Activated CD8-positive, alpha-beta T cell treated with anti-CD3 and anti-CD28 coated beads for 36 hours (primary cell): ENCODE measurements at regions not wholly inside any gene's neighbourhood (a gene's known extent, or its start where the extent isn't known, plus 50 kb on each side); places are given as distances from the start of the nearest gene placed in this dataset.

ENCODE experiments used
- ATAC-seq: fragments of 200-7000 bp; cut with Tn5 transposase; one replicate; pipeline ENCODE4 v1.10.0; 2021; ENCODE audit warnings: mild to moderate bottlenecking, moderate library complexity
- CTCF ChIA-PET: fragments of 350-600 bp; sonication (Branson Sonifier 250); formaldehyde crosslinking; loops from one replicate; lab custom pipeline; 2021; ENCODE audit warnings: antibody characterized with exemption; lab: Charles Lee
- POLR2A ChIA-PET: fragments of 350-600 bp; sonication (Branson Sonifier 250); formaldehyde crosslinking; loops from one replicate; lab custom pipeline; 2021; ENCODE audit warnings: antibody characterized with exemption; lab: Charles Lee
- DNase-seq: peaks from one replicate; pipeline ENCODE4 v3.0.0-alpha.2; 2020
- H3K27ac Mint-ChIP-seq: one replicate; pipeline ENCODE4 v1.8.0; 2021; ENCODE audit warnings: mild to moderate bottlenecking, mixed read lengths
- H3K27me3 Mint-ChIP-seq: one replicate; pipeline ENCODE4 v1.8.0; 2021; ENCODE audit warnings: mixed read lengths
- H3K36me3 Mint-ChIP-seq: one replicate; pipeline ENCODE4 v1.8.0; 2021; ENCODE audit warnings: low read depth, mixed read lengths
- H3K4me1 Mint-ChIP-seq: one replicate; pipeline ENCODE4 v1.8.0; 2021; ENCODE audit warnings: low read depth, mixed read lengths
- H3K4me3 Mint-ChIP-seq: one replicate; pipeline ENCODE4 v1.8.0; 2021; ENCODE audit warnings: mild to moderate bottlenecking, moderate library complexity, mixed read lengths
- H3K9me3 Mint-ChIP-seq: one replicate; pipeline ENCODE4 v1.8.0; 2021; ENCODE audit warnings: mixed read lengths
- intact Hi-C: fragments of 100-400 bp; cut with micrococcal nuclease; formaldehyde crosslinking; loops from one replicate; pipeline ENCODE4 v1.10.0; 2022
- TF ChIP-seq, protein P1 (sequence below): fragments of 200-600 bp; IDR thresholded peaks from one replicate; pipeline ENCODE4 v1.8.0; 2022; ENCODE audit warnings: antibody characterized with exemption, mild to moderate bottlenecking

DNA sequence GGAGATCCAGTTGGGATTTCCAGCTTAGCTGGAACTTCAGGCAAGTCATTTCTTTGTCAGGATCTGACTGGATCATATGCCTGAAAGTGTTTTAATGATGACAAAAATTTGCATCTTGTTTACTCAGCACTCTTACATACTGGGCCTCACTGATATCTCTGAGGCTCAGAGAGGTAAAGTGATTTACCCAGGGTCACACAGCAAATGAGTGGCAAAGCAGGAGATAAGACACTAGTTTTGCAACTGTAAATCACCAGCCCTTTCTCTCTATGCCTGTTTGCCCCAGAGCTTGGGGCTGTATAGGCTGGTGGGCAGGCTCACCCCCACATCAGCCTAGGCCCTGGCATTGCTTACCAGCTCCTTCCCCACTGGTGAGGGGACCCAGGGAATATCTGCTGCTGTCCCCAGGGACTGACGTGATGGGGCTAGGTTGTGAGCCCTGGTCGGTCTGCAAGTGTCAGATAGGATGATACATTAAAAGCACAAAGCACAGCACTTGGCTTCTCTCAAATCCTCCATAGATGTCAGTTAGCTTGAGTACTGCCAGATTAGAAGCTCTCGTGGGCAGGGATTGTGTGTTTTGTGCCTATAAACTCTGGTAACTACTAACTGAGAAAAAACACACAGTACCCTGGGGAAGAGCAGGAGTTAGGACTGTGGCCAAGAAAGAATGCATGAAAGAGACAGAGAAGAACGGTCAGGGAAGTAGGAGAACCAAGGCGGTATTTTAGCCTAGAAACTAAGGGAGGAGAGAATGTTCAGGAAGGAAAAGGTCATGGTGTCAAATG lies 165.4 kb downstream of the COPRS start:
- H3K4me3 Mint-ChIP-seq, result no peak overlapping the region
- H3K9me3 Mint-ChIP-seq, result no peaks in the 10 kb centered on the region
- peaks cover 2% of the 10 kb centered on the region for H3K27me3 Mint-ChIP-seq
- CTCF ChIA-PET, result no interaction called here
- DNase-seq, result no peak
- intact Hi-C loops, result loop anchor here (10.0 kb wide), 2 partner anchors 59 to 81 kb away; no protein-coding TSS in a partner anchor
- no peaks in the 10 kb centered on the region for H3K4me1 Mint-ChIP-seq
- POLR2A ChIA-PET, result no interaction called here
- TF ChIP-seq, protein P1, sequence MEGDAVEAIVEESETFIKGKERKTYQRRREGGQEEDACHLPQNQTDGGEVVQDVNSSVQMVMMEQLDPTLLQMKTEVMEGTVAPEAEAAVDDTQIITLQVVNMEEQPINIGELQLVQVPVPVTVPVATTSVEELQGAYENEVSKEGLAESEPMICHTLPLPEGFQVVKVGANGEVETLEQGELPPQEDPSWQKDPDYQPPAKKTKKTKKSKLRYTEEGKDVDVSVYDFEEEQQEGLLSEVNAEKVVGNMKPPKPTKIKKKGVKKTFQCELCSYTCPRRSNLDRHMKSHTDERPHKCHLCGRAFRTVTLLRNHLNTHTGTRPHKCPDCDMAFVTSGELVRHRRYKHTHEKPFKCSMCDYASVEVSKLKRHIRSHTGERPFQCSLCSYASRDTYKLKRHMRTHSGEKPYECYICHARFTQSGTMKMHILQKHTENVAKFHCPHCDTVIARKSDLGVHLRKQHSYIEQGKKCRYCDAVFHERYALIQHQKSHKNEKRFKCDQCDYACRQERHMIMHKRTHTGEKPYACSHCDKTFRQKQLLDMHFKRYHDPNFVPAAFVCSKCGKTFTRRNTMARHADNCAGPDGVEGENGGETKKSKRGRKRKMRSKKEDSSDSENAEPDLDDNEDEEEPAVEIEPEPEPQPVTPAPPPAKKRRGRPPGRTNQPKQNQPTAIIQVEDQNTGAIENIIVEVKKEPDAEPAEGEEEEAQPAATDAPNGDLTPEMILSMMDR, result no peak
- no peaks in the 10 kb centered on the region for H3K36me3 Mint-ChIP-seq
- ATAC-seq, result no peak
- H3K27ac Mint-ChIP-seq, result no peak overlapping the region

DNA sequence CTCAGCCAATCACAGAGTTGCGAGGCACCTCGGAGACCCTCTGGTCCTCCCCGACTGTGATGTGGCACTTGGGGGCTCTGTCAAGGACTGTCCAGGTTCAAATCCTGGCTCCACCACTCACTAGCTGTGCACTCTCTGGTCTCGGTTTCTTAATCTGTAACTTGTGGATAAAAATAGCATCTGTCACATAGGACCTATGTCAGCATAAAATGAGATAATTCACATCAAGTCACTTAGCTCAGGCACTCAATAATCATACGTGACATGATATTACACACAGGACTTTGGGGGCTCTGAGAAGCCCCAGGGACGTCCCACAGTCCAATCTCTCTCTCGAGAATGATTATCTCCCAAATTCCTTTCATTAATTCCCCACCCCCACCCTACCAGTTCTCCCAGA lies 166.4 kb downstream of the COPRS start:
- TF ChIP-seq, protein P1, result no peak
- Mint-ChIP-seq H3K27ac (no peak overlapping the region), H3K4me1 (no peaks in the 10 kb centered on the region), H3K27me3 (no peaks in the 10 kb centered on the region), H3K36me3 (no peaks in the 10 kb centered on the region), H3K9me3 (no peaks in the 10 kb centered on the region), H3K4me3 (no peak overlapping the region)
- ChIA-PET CTCF (interaction anchor here (1.3 kb wide), 1 partner anchor 256 kb away, joined by 4 read pairs; no protein-coding TSS in a partner anchor), POLR2A (no interaction called here)
- intact Hi-C loops, result loop anchor here (10.0 kb wide), 2 partner anchors 58 to 82 kb away; no protein-coding TSS in a partner anchor
- no peak for DNase-seq
- no peak for ATAC-seq

DNA sequence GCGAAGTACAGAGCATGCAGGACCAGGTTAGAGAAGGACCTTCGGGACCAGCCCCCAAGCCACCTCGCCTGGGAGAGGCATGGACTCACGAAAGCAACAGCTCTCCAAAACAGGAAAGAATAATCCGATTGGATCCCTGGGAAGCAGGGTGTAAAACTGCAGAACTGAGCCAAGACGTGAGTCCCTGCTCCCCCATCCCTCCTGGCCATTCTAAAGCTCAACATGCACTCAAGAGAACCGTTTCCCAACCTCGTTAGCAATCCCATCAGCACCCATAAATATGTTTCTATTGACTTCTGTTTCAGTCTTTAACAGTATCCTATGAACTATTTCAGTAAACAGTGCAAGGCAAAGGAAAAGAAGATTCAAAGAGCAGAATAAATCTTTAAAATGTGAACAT lies 167.0 kb downstream of the COPRS start:
- H3K4me3 Mint-ChIP-seq, result no peak overlapping the region
- DNase-seq (no peak), ATAC-seq (no peak)
- no peaks in the 10 kb centered on the region for H3K36me3 Mint-ChIP-seq
- H3K27me3 Mint-ChIP-seq, result no peaks in the 10 kb centered on the region
- no peak overlapping the region for H3K27ac Mint-ChIP-seq
- POLR2A ChIA-PET, result no interaction called here
- intact Hi-C loops, result loop anchor here (10.0 kb wide), 2 partner anchors 57 to 83 kb away; no protein-coding TSS in a partner anchor
- no peaks in the 10 kb centered on the region for H3K9me3 Mint-ChIP-seq
- CTCF ChIA-PET, result interaction anchor here (1.3 kb wide), 1 partner anchor 255 kb away, joined by 4 read pairs; no protein-coding TSS in a partner anchor
- TF ChIP-seq, protein P1, result no peak
- H3K4me1 Mint-ChIP-seq, result no peaks in the 10 kb centered on the region

DNA sequence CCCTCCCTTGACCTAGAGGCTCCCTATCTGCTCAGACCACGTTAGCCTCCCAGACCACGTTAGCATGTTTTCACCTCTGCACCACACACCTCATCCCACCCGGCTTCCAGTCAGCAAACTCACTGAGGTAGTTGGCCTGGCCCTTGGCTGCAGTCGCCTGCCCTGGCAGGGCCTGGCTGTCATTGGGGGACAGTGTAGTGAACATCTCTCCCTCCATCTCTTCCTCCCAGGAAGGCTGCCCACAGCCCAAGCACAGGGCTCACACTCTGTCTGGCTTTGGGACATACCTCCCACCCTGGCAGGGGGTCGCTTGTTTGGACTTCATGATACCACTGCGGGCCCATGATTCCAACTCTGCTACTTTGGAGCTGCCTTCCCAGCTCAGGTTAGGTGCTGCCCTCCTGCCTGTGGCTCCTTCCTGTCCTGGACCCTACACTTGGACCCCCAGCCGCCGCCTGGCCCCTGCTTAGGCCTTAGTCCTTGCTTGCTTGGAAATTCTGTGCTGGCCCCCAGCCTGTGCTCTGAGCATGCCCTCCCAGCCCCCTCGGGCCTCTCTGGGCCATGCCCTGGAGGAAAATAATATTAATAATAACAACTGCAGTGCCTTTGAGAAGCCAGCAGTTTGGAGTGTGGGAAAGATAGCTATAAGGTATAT lies 167.7 kb downstream of the COPRS start:
- ChIA-PET CTCF (no interaction called here), POLR2A (no interaction called here)
- Mint-ChIP-seq H3K27me3 (no peaks in the 10 kb centered on the region), H3K9me3 (no peaks in the 10 kb centered on the region), H3K27ac (no peak overlapping the region), H3K4me3 (no peak overlapping the region), H3K36me3 (no peaks in the 10 kb centered on the region), H3K4me1 (no peaks in the 10 kb centered on the region)
- intact Hi-C loops, result loop anchor here (10.0 kb wide), 2 partner anchors 57 to 83 kb away; no protein-coding TSS in a partner anchor
- TF ChIP-seq, protein P1, result no peak
- no peak for DNase-seq
- no peak for ATAC-seq

DNA sequence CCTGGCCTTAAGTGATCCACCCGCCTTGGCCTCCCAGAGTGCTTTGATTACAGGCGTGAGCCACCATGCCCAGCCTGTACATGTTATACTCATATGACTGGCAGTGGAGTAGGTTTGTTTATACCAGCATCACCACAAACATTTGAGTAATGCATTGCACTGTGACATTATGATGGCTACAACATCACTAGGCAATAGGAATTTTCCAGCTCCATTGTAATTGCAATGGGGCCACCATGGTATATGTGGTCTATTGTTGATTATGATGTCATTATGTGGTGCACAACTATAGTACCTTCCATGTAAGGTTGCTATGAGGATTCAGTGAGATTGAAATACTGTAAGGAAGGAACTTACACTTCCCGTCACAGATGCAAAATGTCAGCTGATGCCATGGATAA lies 168.9 kb downstream of the COPRS start:
- no peaks in the 10 kb centered on the region for H3K9me3 Mint-ChIP-seq
- no peaks in the 10 kb centered on the region for H3K4me1 Mint-ChIP-seq
- H3K27ac Mint-ChIP-seq, result no peak overlapping the region
- no peaks in the 10 kb centered on the region for H3K27me3 Mint-ChIP-seq
- ChIA-PET CTCF (no interaction called here), POLR2A (no interaction called here)
- intact Hi-C loops, result loop anchor here (10.0 kb wide), 2 partner anchors 55 to 85 kb away; no protein-coding TSS in a partner anchor
- TF ChIP-seq, protein P1, result no peak
- DNase-seq, result no peak
- no peaks in the 10 kb centered on the region for H3K36me3 Mint-ChIP-seq
- H3K4me3 Mint-ChIP-seq, result no peak overlapping the region
- ATAC-seq, result no peak
